Heart left ventricle (tissue), 13 donors: ENCODE measurements at regions not wholly inside any gene's neighbourhood (a gene's known extent, or its start where the extent isn't known, plus 50 kb on each side); places are given as distances from the start of the nearest gene placed in this dataset.

Experiments used
- CTCF ChIP-seq, 12 donors: fragments of 200-600 bp; sonication (generic) in 4 of 12; IDR thresholded peaks; one replicate each; pipeline versions ENCODE4 v1.5.0 to v1.8.0; 2018 to 2022; ENCODE audit warnings: antibody characterized with exemption in 12 of 12, mild to moderate bottlenecking in 5 of 12
- POLR2A ChIP-seq, 2 donors: fragments of 450-650 bp; IDR thresholded peaks; one replicate each; pipeline ENCODE4 v1.6.1; 2017; ENCODE audit warnings: antibody characterized with exemption in 2 of 2, mild to moderate bottlenecking in 2 of 2, moderate library complexity in 2 of 2
- donor health status: ischemic (EF 13 %, LVEDD 7.1; RV severe dilation, severe dysfunction).
- donor health status: DM: no; HTN: yes; CAD: no.
- donor health status: DM: no; HTN: no; CAD: no.
- donor health status: ischemic (EF 25% LVEDD 6.9; RV normal size, moderate dysfunction).
- donor health status: ischemic (EF 25% LVEDD 5.7; RV mildly dilated, moderate dysfunction).
- donor health status: ischemic (EF 35%, LVEDD 5.7; RV mildly dilated, moderate dysfunction).
- donor health status: nonischemic (EF 11% LVEDD 7.7; RV severe dilation, severe dysfunction).
- donor health status: DM: yes; HTN: yes; CAD: no.
- donor health status: PGD.
- donor health status: ischemic (EF 29% LVEDD 5.4; RV normal size, mild dysfunction).
- donor health status: nonischemic (EF 23%, LVEDD 6.1; RV moderate dilation, normal function).

DNA sequence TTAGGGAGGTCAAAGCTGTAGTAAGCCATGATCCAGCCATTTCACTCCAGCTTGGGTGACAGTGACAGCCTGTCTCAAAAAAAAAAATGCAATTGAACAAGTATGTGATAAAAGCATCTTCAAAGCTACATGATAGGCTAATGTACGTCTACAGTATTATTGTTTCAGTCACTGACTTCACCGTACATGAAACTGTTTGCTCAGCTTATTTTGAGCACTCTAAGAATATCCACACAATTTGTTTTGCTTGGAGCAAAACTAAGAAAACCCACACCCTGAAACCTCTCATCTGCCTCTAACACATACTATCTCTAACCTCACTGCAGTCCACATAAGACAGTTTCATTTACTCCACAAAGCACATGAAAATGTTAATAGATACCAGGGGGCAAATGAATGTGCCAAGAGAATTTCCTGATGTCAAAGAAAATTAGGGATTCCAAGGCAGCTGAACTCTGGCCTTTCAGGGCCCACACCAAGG, 60.7 kb downstream of the KCNA4 start:
- TF ChIP-seq CTCF (IDR thresholded peaks at IDR 0.05) (no peak), POLR2A (IDR thresholded peaks at IDR 0.05) (no peak)
